ENCODE measurements at regions not wholly inside any gene's neighbourhood (a gene's known extent, or its start where the extent isn't known, plus 50 kb on each side); places are given as distances from the start of the nearest gene placed in this dataset.

DNA sequence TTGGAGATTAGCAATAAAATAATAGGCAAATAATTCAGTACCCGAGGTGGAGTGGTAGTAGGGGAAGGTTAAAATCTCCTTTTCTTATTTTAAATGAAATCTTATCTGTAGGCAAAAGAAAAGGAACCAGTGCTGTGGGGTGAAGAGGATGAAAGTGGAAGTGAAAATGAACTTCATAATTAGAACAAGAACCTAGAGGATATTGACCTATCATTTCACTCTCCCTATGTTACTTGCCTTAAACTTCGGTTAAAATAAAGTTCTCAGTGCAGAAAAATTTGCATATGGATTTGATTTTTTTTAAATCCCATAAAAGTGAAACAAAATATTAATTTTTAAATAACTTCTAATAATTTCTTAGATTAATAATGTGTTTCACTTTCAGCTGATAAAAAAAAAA lies 1094.9 kb upstream of the C9orf72 start:
- Histone ChIP-seq H3K4me1 (ENCODE audit: control insufficient read depth, insufficient read depth, low read depth, low read length) (no peaks in the 10 kb centered on the region), H3K4me2 (ENCODE audit: low read length, poor library complexity, severe bottlenecking) (no peak overlapping the region), H3K27ac (ENCODE audit: low read length, poor library complexity, severe bottlenecking) (no peak overlapping the region), H3K79me1 (replicated peaks; ENCODE audit: low read length, poor library complexity, severe bottlenecking) (no peaks in the 10 kb centered on the region), H3K14ac (ENCODE audit: low read length in 2 of 2) (no peak overlapping the region), H3K18ac (ENCODE audit: low read depth in 1 of 2, low read length in 2 of 2) (no peak overlapping the region), H3K27me3 (ENCODE audit: control insufficient read depth in 1 of 2, insufficient read depth in 1 of 2, low read length in 2 of 2) (no peaks in the 10 kb centered on the region), H2BK120ac (ENCODE audit: low read depth, low read length) (no peak overlapping the region), H2BK12ac (ENCODE audit: low read length in 2 of 2) (no peak overlapping the region), H3K9me3 (ENCODE audit: control insufficient read depth, low read length) (no peaks in the 10 kb centered on the region), H2AK5ac (ENCODE audit: low read length, severe bottlenecking) (no peak overlapping the region), H2BK15ac (ENCODE audit: low read depth, poor library complexity, severe bottlenecking) (no peak overlapping the region), H3K23ac (ENCODE audit: low read length in 2 of 2) (no peak overlapping the region), H3K4ac (ENCODE audit: low read depth in 1 of 2, low read length in 2 of 2) (no peak overlapping the region), H2BK5ac (ENCODE audit: low read depth, low read length, poor library complexity, severe bottlenecking) (no peak overlapping the region), H4K8ac (ENCODE audit: low read length) (no peak overlapping the region), H2AFZ (ENCODE audit: low read depth, low read length) (no peak overlapping the region), H4K91ac (ENCODE audit: low read length) (no peak overlapping the region), H3K36me3 (ENCODE audit: control insufficient read depth in 1 of 2, insufficient read depth in 2 of 2, low read depth in 1 of 2, low read length in 2 of 2) (no peaks in the 10 kb centered on the region), H3K9ac (ENCODE audit: low read length) (no peak overlapping the region), H3K4me3 (ENCODE audit: insufficient read depth in 1 of 2, low read depth in 1 of 2, low read length in 2 of 2) (no peak overlapping the region)
- WGBS, result no CpG with 5 or more reads among the region's 2 CpGs
- no peak for DNase-seq

- no peak overlapping the region for H2BK120ac ChIP-seq (ENCODE audit: low read depth, low read length)
- 67% methylated on average over 3 of the region's 3 CpGs for WGBS
These were observed 1097.7 kb upstream of the C9orf72 start for GRCh38 chr9:28671000-28671399.

DNA sequence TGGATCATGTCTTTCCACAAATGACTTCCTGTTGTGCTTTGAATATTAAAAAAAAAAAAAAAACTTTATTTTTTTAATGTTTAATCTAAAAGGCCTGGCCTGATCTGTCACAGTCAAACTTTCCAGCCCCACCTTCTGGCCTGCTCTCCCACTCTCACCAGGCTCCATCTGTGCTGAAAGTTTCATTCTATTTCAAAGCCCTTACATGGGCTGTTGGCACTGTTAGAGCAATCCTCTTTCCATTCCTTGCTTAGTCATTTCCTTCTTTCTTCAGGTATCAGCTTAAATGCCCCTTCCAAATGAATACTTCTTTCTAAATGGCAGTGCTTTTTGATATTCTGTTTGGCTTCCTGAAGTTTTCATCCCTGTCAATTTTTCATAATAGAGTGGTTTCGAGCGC lies 1104.8 kb upstream of the C9orf72 start:
- Histone ChIP-seq H3K23ac (ENCODE audit: low read length in 2 of 2) (no peak overlapping the region), H3K36me3 (ENCODE audit: control insufficient read depth in 1 of 2, insufficient read depth in 2 of 2, low read depth in 1 of 2, low read length in 2 of 2) (no peaks in the 10 kb centered on the region), H2BK120ac (ENCODE audit: low read depth, low read length) (no peak overlapping the region), H3K9ac (ENCODE audit: low read length) (no peak overlapping the region), H3K27me3 (ENCODE audit: control insufficient read depth in 1 of 2, insufficient read depth in 1 of 2, low read length in 2 of 2) (no peaks in the 10 kb centered on the region), H3K14ac (ENCODE audit: low read length in 2 of 2) (no peak overlapping the region), H3K4me2 (ENCODE audit: low read length, poor library complexity, severe bottlenecking) (no peak overlapping the region), H2AK5ac (ENCODE audit: low read length, severe bottlenecking) (no peak overlapping the region), H3K4ac (ENCODE audit: low read depth in 1 of 2, low read length in 2 of 2) (no peak overlapping the region), H2BK5ac (ENCODE audit: low read depth, low read length, poor library complexity, severe bottlenecking) (no peak overlapping the region), H2BK15ac (ENCODE audit: low read depth, poor library complexity, severe bottlenecking) (no peak overlapping the region), H3K9me3 (ENCODE audit: control insufficient read depth, low read length) (no peaks in the 10 kb centered on the region), H4K91ac (ENCODE audit: low read length) (no peak overlapping the region), H3K4me1 (ENCODE audit: control insufficient read depth, insufficient read depth, low read depth, low read length) (no peaks in the 10 kb centered on the region), H2AFZ (ENCODE audit: low read depth, low read length) (no peak overlapping the region), H2BK12ac (ENCODE audit: low read length in 2 of 2) (no peak overlapping the region), H3K18ac (ENCODE audit: low read depth in 1 of 2, low read length in 2 of 2) (no peak overlapping the region), H3K79me1 (replicated peaks; ENCODE audit: low read length, poor library complexity, severe bottlenecking) (no peaks in the 10 kb centered on the region), H3K27ac (ENCODE audit: low read length, poor library complexity, severe bottlenecking) (no peak overlapping the region), H3K4me3 (ENCODE audit: insufficient read depth in 1 of 2, low read depth in 1 of 2, low read length in 2 of 2) (no peak overlapping the region), H4K8ac (ENCODE audit: low read length) (no peak overlapping the region)
- WGBS, result 100% methylated on average over 2 of the region's 2 CpGs
- no peak for DNase-seq

More at GRCh38 chr9:28671000-28671399, 1097.7 kb upstream of the C9orf72 start:
- Histone ChIP-seq H3K4me3 (ENCODE audit: insufficient read depth in 1 of 2, low read depth in 1 of 2, low read length in 2 of 2) (no peak overlapping the region), H3K36me3 (ENCODE audit: control insufficient read depth in 1 of 2, insufficient read depth in 2 of 2, low read depth in 1 of 2, low read length in 2 of 2) (no peaks in the 10 kb centered on the region), H3K23ac (ENCODE audit: low read length in 2 of 2) (no peak overlapping the region), H2AFZ (ENCODE audit: low read depth, low read length) (no peak overlapping the region), H3K9ac (ENCODE audit: low read length) (no peak overlapping the region), H3K27me3 (ENCODE audit: control insufficient read depth in 1 of 2, insufficient read depth in 1 of 2, low read length in 2 of 2) (no peaks in the 10 kb centered on the region), H2AK5ac (ENCODE audit: low read length, severe bottlenecking) (no peak overlapping the region), H3K9me3 (ENCODE audit: control insufficient read depth, low read length) (no peaks in the 10 kb centered on the region), H3K27ac (ENCODE audit: low read length, poor library complexity, severe bottlenecking) (no peak overlapping the region), H3K18ac (ENCODE audit: low read depth in 1 of 2, low read length in 2 of 2) (no peak overlapping the region), H2BK15ac (ENCODE audit: low read depth, poor library complexity, severe bottlenecking) (no peak overlapping the region), H4K8ac (ENCODE audit: low read length) (no peak overlapping the region), H3K14ac (ENCODE audit: low read length in 2 of 2) (no peak overlapping the region), H3K4me1 (ENCODE audit: control insufficient read depth, insufficient read depth, low read depth, low read length) (no peaks in the 10 kb centered on the region), H3K4ac (ENCODE audit: low read depth in 1 of 2, low read length in 2 of 2) (no peak overlapping the region), H2BK5ac (ENCODE audit: low read depth, low read length, poor library complexity, severe bottlenecking) (no peak overlapping the region), H3K79me1 (replicated peaks; ENCODE audit: low read length, poor library complexity, severe bottlenecking) (no peaks in the 10 kb centered on the region), H2BK12ac (ENCODE audit: low read length in 2 of 2) (no peak overlapping the region), H3K4me2 (ENCODE audit: low read length, poor library complexity, severe bottlenecking) (no peak overlapping the region), H4K91ac (ENCODE audit: low read length) (no peak overlapping the region)
- DNase-seq, result no peak

GRCh38 chr9:28688172-28688571 lies 1114.9 kb upstream of the C9orf72 start:
- Histone ChIP-seq H3K4me3 (ENCODE audit: insufficient read depth in 1 of 2, low read depth in 1 of 2, low read length in 2 of 2) (no peak overlapping the region), H3K9me3 (ENCODE audit: control insufficient read depth, low read length) (no peaks in the 10 kb centered on the region), H3K14ac (ENCODE audit: low read length in 2 of 2) (no peak overlapping the region), H3K4ac (ENCODE audit: low read depth in 1 of 2, low read length in 2 of 2) (no peak overlapping the region), H3K4me2 (ENCODE audit: low read length, poor library complexity, severe bottlenecking) (no peak overlapping the region), H3K9ac (ENCODE audit: low read length) (no peak overlapping the region), H3K36me3 (ENCODE audit: control insufficient read depth in 1 of 2, insufficient read depth in 2 of 2, low read depth in 1 of 2, low read length in 2 of 2) (no peaks in the 10 kb centered on the region), H3K27ac (ENCODE audit: low read length, poor library complexity, severe bottlenecking) (no peak overlapping the region), H3K23ac (ENCODE audit: low read length in 2 of 2) (no peak overlapping the region), H3K27me3 (ENCODE audit: control insufficient read depth in 1 of 2, insufficient read depth in 1 of 2, low read length in 2 of 2) (no peaks in the 10 kb centered on the region), H3K18ac (ENCODE audit: low read depth in 1 of 2, low read length in 2 of 2) (no peak overlapping the region), H3K4me1 (ENCODE audit: control insufficient read depth, insufficient read depth, low read depth, low read length) (no peaks in the 10 kb centered on the region), H2AFZ (ENCODE audit: low read depth, low read length) (no peak overlapping the region), H2BK12ac (ENCODE audit: low read length in 2 of 2) (no peak overlapping the region), H2BK15ac (ENCODE audit: low read depth, poor library complexity, severe bottlenecking) (no peak overlapping the region), H3K79me1 (replicated peaks; ENCODE audit: low read length, poor library complexity, severe bottlenecking) (no peaks in the 10 kb centered on the region), H2BK120ac (ENCODE audit: low read depth, low read length) (no peak overlapping the region), H4K8ac (ENCODE audit: low read length) (no peak overlapping the region), H2AK5ac (ENCODE audit: low read length, severe bottlenecking) (no peak overlapping the region), H4K91ac (ENCODE audit: low read length) (no peak overlapping the region), H2BK5ac (ENCODE audit: low read depth, low read length, poor library complexity, severe bottlenecking) (no peak overlapping the region)
- DNase-seq, result no peak
- WGBS, result 94% methylated on average over 1 of the region's 1 CpG
